Panc1 (cell line): ENCODE measurements at regions not wholly inside any gene's neighbourhood (a gene's known extent, or its start where the extent isn't known, plus 50 kb on each side); places are given as distances from the start of the nearest gene placed in this dataset.

Experiments
- ATAC-seq: fragments of 200-7000 bp; cut with Tn5 transposase; 2 replicates; pipeline ENCODE4 v1.9.1; 2020; ENCODE audit warnings: mild to moderate bottlenecking, moderate library complexity
- BruUV-seq: library from RNA; stranded (reverse); fragments of 400-500 nt; replicated peaks from 2 replicates; lab custom pipeline; 2021; lab: Mats Ljungman, UMichigan
- CTCF ChIA-PET: fragments of 300-600 bp; sonication (Branson Sonifier 250); formaldehyde crosslinking; loops from one replicate; lab custom pipeline; 2022; ENCODE audit warnings: antibody characterized with exemption; lab: Charles Lee
- POLR2A ChIA-PET: fragments of 300-600 bp; sonication (Branson Sonifier 250); formaldehyde crosslinking; loops from one replicate; lab custom pipeline; 2022; ENCODE audit warnings: antibody characterized with exemption; lab: Charles Lee
- DNase-seq: peaks from one replicate; pipeline ENCODE4 v3.0.0-alpha.2; 2010; ENCODE audit warnings: low read depth, low spot score
- H3K27ac ChIP-seq: 2 replicates; pipeline ENCODE4 v1.5.1; 2011; ENCODE audit warnings: mild to moderate bottlenecking, low read length, inconsistent platforms
- H3K27me3 ChIP-seq: fragments of 200-500 bp; sonication (Bioruptor generic); 2 replicates; pipeline ENCODE4 v1.6.0; 2014; ENCODE audit warnings: low read length, inconsistent platforms; ENCODE audit not compliant: control insufficient read depth, insufficient read depth
- H3K36me3 ChIP-seq: fragments of 200-500 bp; sonication (Bioruptor generic); 2 replicates; pipeline ENCODE4 v1.5.1; 2014; ENCODE audit warnings: inconsistent platforms, mild to moderate bottlenecking, low read length, moderate library complexity; ENCODE audit not compliant: control insufficient read depth, insufficient read depth
- H3K4me1 ChIP-seq: 2 replicates; pipeline ENCODE4 v1.5.1; 2011; ENCODE audit warnings: inconsistent platforms, mild to moderate bottlenecking, low read length, moderate library complexity; ENCODE audit not compliant: control insufficient read depth, insufficient read depth
- H3K4me3 ChIP-seq, 2 experiments: 2 replicates each; pipeline ENCODE4 v1.5.1; 2011 to 2012; ENCODE audit warnings: low read depth in 2 of 2, low read length in 2 of 2, mild to moderate bottlenecking in 2 of 2, inconsistent platforms in 1 of 2, moderate library complexity in 1 of 2
- H3K9me3 ChIP-seq: fragments of 200-500 bp; sonication (Bioruptor generic); 2 replicates; pipeline ENCODE4 v1.5.1; 2014; ENCODE audit warnings: low read depth, mild to moderate bottlenecking, inconsistent platforms, low read length, moderate library complexity; ENCODE audit not compliant: control insufficient read depth, insufficient read depth
- POLR2AphosphoS5 ChIP-seq: IDR thresholded peaks from 2 replicates; pipeline ENCODE4 v1.6.1; 2012; ENCODE audit warnings: mild to moderate bottlenecking, low read depth, low read length, moderate library complexity
- SIN3A ChIP-seq: IDR thresholded peaks from 2 replicates; pipeline ENCODE4 v1.6.1; 2012; ENCODE audit warnings: low read depth, mild to moderate bottlenecking, low read length, moderate library complexity, borderline replicate concordance; ENCODE audit not compliant: insufficient read depth
- TCF7L2 ChIP-seq: IDR thresholded peaks from 2 replicates; pipeline ENCODE4 v1.6.1; 2011; ENCODE audit warnings: mild to moderate bottlenecking, low read depth, low read length, inconsistent platforms
- in situ Hi-C: cut with HindIII; loops from 2 replicates; pipeline ENCODE4 v1.10.0; 2016; ENCODE audit warnings: low sequenced_read_pairs, low pct_unique_long_range_greater_than_20kb
- intact Hi-C: fragments of 100-400 bp; cut with micrococcal nuclease; formaldehyde crosslinking; loops from one replicate; pipeline ENCODE4 v1.10.0; 2022; ENCODE audit not compliant: unreplicated experiment
- TF ChIP-seq, protein P1 (sequence below), 2 experiments: IDR thresholded peaks; 2 replicates each; pipeline ENCODE4 v1.6.1; 2011 to 2012; ENCODE audit warnings: low read depth in 2 of 2, control low read depth in 1 of 2, low read length in 1 of 2, mild to moderate bottlenecking in 1 of 2, moderate library complexity in 1 of 2; ENCODE audit not compliant: insufficient read depth in 1 of 2
- TF ChIP-seq, protein P2 (sequence below): fragments of 450-650 bp; IDR thresholded peaks from 2 replicates; pipeline ENCODE4 v1.5.1; 2017; ENCODE audit warnings: mild to moderate bottlenecking

DNA sequence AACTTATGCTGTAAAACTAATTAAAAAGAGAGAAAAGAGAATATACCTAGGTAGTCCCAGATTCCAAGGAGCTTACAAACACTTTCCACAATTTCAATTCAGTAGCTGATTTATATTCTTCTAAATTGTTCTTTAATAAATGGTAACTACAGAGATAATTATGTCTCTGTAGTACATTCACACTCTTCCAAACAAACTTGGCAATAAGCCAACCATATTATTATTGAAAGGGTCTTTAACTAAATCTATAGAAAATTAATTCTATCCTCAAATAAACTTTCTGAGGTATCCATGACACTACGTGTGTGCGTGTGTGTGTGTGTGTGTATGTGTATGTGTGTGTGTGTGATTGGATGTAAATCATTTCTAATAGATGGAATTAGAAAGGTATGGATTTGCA is 217.4 kb upstream of the EYS start:
- CTCF ChIA-PET, result no interaction called here
- Histone ChIP-seq H3K4me3 (no peak overlapping the region), H3K27ac (no peak overlapping the region), H3K4me1 (no peaks in the 10 kb centered on the region), H3K27me3 (no peaks in the 10 kb centered on the region), H3K9me3 (peaks cover 3% of the 10 kb centered on the region; the same call in 1 of the 2 replicates), H3K36me3 (no peaks in the 10 kb centered on the region)
- intact Hi-C loops, result no loop called here
- ATAC-seq (no peak), DNase-seq (no peak)
- TF ChIP-seq SIN3A (no peak), TCF7L2 (no peak)
- TF ChIP-seq, protein P1, sequence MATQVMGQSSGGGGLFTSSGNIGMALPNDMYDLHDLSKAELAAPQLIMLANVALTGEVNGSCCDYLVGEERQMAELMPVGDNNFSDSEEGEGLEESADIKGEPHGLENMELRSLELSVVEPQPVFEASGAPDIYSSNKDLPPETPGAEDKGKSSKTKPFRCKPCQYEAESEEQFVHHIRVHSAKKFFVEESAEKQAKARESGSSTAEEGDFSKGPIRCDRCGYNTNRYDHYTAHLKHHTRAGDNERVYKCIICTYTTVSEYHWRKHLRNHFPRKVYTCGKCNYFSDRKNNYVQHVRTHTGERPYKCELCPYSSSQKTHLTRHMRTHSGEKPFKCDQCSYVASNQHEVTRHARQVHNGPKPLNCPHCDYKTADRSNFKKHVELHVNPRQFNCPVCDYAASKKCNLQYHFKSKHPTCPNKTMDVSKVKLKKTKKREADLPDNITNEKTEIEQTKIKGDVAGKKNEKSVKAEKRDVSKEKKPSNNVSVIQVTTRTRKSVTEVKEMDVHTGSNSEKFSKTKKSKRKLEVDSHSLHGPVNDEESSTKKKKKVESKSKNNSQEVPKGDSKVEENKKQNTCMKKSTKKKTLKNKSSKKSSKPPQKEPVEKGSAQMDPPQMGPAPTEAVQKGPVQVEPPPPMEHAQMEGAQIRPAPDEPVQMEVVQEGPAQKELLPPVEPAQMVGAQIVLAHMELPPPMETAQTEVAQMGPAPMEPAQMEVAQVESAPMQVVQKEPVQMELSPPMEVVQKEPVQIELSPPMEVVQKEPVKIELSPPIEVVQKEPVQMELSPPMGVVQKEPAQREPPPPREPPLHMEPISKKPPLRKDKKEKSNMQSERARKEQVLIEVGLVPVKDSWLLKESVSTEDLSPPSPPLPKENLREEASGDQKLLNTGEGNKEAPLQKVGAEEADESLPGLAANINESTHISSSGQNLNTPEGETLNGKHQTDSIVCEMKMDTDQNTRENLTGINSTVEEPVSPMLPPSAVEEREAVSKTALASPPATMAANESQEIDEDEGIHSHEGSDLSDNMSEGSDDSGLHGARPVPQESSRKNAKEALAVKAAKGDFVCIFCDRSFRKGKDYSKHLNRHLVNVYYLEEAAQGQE (IDR thresholded peaks at IDR 0.05; ENCODE audit: insufficient read depth in 1 of 2, low read depth in 2 of 2, low read length in 1 of 2), result no peak
- in situ Hi-C loops, result no loop called here
- POLR2A ChIA-PET, result no interaction called here
- BruUV-seq, result no TSS peak

DNA sequence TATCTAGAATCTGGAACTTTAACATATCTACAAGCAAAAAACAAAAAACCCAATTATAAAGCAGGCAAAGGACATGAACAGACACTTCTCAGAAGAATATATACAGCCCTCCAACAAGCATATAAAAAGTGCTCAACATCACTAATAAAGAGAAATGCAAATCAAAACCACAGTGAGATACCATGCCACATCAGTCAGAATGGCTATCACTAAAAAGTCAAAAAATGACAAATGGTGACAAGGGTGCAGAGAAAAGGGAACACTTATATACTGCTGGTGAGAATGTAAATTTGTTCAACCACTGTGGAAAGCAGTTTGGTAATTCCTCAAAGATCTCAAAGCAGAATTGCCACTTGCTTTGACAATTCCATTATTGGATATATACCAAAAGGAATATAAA is 215.0 kb upstream of the EYS start:
- TF ChIP-seq, protein P1 (IDR thresholded peaks at IDR 0.05; ENCODE audit: insufficient read depth in 1 of 2, low read depth in 2 of 2, low read length in 1 of 2), result no peak
- TF ChIP-seq POLR2AphosphoS5 (no peak), SIN3A (no peak), TCF7L2 (no peak)
- TF ChIP-seq, protein P2, sequence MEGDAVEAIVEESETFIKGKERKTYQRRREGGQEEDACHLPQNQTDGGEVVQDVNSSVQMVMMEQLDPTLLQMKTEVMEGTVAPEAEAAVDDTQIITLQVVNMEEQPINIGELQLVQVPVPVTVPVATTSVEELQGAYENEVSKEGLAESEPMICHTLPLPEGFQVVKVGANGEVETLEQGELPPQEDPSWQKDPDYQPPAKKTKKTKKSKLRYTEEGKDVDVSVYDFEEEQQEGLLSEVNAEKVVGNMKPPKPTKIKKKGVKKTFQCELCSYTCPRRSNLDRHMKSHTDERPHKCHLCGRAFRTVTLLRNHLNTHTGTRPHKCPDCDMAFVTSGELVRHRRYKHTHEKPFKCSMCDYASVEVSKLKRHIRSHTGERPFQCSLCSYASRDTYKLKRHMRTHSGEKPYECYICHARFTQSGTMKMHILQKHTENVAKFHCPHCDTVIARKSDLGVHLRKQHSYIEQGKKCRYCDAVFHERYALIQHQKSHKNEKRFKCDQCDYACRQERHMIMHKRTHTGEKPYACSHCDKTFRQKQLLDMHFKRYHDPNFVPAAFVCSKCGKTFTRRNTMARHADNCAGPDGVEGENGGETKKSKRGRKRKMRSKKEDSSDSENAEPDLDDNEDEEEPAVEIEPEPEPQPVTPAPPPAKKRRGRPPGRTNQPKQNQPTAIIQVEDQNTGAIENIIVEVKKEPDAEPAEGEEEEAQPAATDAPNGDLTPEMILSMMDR, result no peak
- POLR2A ChIA-PET, result no interaction called here
- ATAC-seq (no peak), DNase-seq (no peak)
- Histone ChIP-seq H3K36me3 (no peaks in the 10 kb centered on the region), H3K27me3 (no peaks in the 10 kb centered on the region), H3K27ac (no peak overlapping the region), H3K4me1 (no peaks in the 10 kb centered on the region), H3K9me3 (peaks cover 3% of the 10 kb centered on the region; the same call in 1 of the 2 replicates), H3K4me3 (no peak overlapping the region)
- BruUV-seq, result no TSS peak
- intact Hi-C loops, result no loop called here
- in situ Hi-C loops, result no loop called here
- CTCF ChIA-PET, result no interaction called here
